Psoas muscle (tissue), 7 donors: ENCODE measurements at regions not wholly inside any gene's neighbourhood (a gene's known extent, or its start where the extent isn't known, plus 50 kb on each side); places are given as distances from the start of the nearest gene placed in this dataset.

Experiments
- ATAC-seq, 4 donors: fragments of 200-7000 bp; cut with Tn5 transposase; one replicate each; pipeline ENCODE4 v1.9.1; 2020; ENCODE audit warnings: moderate library complexity in 3 of 4, mild to moderate bottlenecking in 2 of 4
- DNase-seq, 2 donors: peaks; one replicate each; pipeline ENCODE4 v3.0.0-alpha.2; 2020
- H3K27ac ChIP-seq: fragments of 200-600 bp; one replicate; pipeline ENCODE4 v1.8.0; 2022
- H3K27me3 ChIP-seq, 3 donors: fragments of 200-600 bp in 1 of 3; one replicate each; pipeline versions ENCODE4 v1.6.1 to v1.8.0; 2013 to 2022; ENCODE audit warnings: low read length in 2 of 3, mild to moderate bottlenecking in 2 of 3, moderate library complexity in 1 of 3; ENCODE audit not compliant: insufficient read depth in 3 of 3
- H3K36me3 ChIP-seq, 2 donors: fragments of 200-600 bp in 1 of 2; one replicate each; pipeline versions ENCODE4 v1.6.1 to v1.8.0; 2013 to 2022; ENCODE audit warnings: low read depth in 1 of 2, mild to moderate bottlenecking in 1 of 2, moderate library complexity in 1 of 2; ENCODE audit not compliant: insufficient read depth in 1 of 2
- H3K4me1 ChIP-seq: fragments of 200-600 bp; one replicate; pipeline ENCODE4 v1.8.0; 2022
- H3K4me3 ChIP-seq: fragments of 200-600 bp; one replicate; pipeline ENCODE4 v1.8.0; 2022; ENCODE audit warnings: mild to moderate bottlenecking
- H3K9me3 ChIP-seq: fragments of 200-600 bp; one replicate; pipeline ENCODE4 v1.8.0; 2022
- WGBS, 3 donors: extraction: QIAGEN DNeasy Blood & Tissue Kit; methylation state at CpG; one replicate each; pipeline versions ENCODE4 v1.1.6 to v1.1.7; 2013; 5-methylcytosine and 5-hydroxymethylcytosine counted together
- intact Hi-C, 2 donors: fragments of 100-400 bp; cut with DNase I; formaldehyde crosslinking; loops; one replicate each; pipeline versions ENCODE4 v1.11.0 to v1.14.2; 2022
- TF ChIP-seq, protein P1 (sequence below): fragments of 200-600 bp; IDR thresholded peaks from one replicate; pipeline ENCODE4 v1.8.0; 2022; ENCODE audit warnings: antibody characterized with exemption
- donor health status: healthy with polysubstance abuse.
- donor health status: DM: no; HTN: no; CAD: no; lungs with moderate emphysema.
- donor health status: Bipolar disorder and iron deficiency.
- donor health status: healthy.
- donor health status: DM: yes; HTN: yes; CAD: no.
- donor health status: DM: no; HTN: no; CAD: no.
- donor health status: DM: yes; HTN: yes; CAD: no.

DNA sequence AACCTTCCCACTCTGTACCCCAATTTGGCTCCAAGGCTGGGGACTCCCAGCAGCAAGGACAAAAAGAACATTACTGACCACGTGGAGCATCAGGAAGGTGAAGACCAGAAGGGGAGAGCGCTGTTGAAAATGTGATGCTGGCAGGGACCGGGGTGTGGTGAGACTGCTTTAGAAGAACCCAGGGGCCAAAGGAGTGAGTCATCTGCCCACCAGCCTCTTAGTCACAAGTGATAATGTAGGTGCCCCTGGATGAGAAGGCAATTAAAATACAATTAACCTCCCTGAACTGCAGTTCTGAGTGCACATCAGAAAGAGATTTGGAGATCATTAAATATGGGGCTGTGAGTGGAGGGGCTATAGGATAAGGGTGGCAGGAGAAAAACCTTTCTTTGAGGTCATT is 366.6 kb upstream of the CCL2 start:
- intact Hi-C loops, result no loop called here
- TF ChIP-seq, protein P1, sequence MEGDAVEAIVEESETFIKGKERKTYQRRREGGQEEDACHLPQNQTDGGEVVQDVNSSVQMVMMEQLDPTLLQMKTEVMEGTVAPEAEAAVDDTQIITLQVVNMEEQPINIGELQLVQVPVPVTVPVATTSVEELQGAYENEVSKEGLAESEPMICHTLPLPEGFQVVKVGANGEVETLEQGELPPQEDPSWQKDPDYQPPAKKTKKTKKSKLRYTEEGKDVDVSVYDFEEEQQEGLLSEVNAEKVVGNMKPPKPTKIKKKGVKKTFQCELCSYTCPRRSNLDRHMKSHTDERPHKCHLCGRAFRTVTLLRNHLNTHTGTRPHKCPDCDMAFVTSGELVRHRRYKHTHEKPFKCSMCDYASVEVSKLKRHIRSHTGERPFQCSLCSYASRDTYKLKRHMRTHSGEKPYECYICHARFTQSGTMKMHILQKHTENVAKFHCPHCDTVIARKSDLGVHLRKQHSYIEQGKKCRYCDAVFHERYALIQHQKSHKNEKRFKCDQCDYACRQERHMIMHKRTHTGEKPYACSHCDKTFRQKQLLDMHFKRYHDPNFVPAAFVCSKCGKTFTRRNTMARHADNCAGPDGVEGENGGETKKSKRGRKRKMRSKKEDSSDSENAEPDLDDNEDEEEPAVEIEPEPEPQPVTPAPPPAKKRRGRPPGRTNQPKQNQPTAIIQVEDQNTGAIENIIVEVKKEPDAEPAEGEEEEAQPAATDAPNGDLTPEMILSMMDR, result no peak
- H3K9me3 ChIP-seq, result no peaks in the 10 kb centered on the region
- DNase-seq (no peak), ATAC-seq (no peak)
- no peaks in the 10 kb centered on the region for H3K36me3 ChIP-seq
- no peaks in the 10 kb centered on the region for H3K4me1 ChIP-seq
- no peak overlapping the region for H3K27ac ChIP-seq
- H3K27me3 ChIP-seq, result no peaks in the 10 kb centered on the region
- 40 to 69% (median 51%) methylated on average over 3 of the region's 3 CpGs for WGBS, 3 donors
- H3K4me3 ChIP-seq, result no peak overlapping the region

DNA sequence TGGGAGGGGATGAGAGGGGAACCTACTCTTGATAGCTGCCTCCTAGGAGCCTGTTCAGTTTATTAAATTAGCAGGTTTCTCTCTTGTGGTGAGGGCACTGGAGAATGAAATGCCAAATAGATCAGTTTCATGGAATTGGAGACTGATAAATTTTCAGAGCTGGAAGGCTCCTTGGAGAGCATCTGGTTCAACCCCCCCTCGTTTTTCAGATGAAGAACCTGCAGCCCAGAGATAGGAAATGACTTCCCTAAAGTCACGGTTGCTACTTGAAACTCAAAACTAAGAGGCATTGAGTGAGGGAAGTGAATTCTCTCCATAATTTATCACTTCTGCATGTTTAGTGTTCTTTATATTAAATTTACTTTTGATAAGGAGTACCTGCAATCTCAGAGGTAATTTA is 366.0 kb upstream of the CCL2 start:
- Histone ChIP-seq H3K27ac (no peak overlapping the region), H3K27me3 (peaks cover 0 to 3% (median 0%) of the 10 kb centered on the region in 3 donors), H3K4me1 (no peaks in the 10 kb centered on the region), H3K9me3 (no peaks in the 10 kb centered on the region), H3K36me3 (no peaks in the 10 kb centered on the region), H3K4me3 (no peak overlapping the region)
- TF ChIP-seq, protein P1, result no peak
- ATAC-seq (no peak), DNase-seq (no peak)
- WGBS, 3 donors, result 20 to 21% (median 21%) methylated on average over 2 of the region's 2 CpGs
- intact Hi-C loops, result no loop called here

DNA sequence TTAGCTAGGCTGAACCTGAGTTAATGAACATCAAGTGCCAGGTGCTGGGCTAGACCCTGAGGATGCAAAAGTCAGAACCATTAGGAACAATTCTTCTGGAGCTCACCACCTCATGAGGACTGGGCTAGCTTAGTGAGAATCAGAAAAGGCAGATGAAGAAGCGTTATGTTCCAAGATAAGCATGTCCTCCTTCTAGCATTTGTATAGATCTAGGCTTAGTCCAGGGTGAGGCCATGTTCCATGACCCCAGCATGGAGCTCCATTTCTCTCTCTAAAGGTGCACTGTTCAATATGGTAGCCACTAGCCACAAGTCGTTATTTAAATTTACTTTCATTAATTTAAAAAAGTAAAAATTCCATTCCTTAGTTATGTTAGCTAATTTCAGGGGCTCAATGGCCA is 365.3 kb upstream of the CCL2 start:
- DNase-seq, result no peak
- Histone ChIP-seq H3K36me3 (no peaks in the 10 kb centered on the region), H3K9me3 (no peaks in the 10 kb centered on the region), H3K27ac (no peak overlapping the region), H3K27me3 (peaks cover 0 to 3% (median 0%) of the 10 kb centered on the region in 3 donors), H3K4me1 (no peaks in the 10 kb centered on the region), H3K4me3 (no peak overlapping the region)
- no peak for ATAC-seq
- intact Hi-C loops, result no loop called here
- WGBS, 3 donors, result 76 to 87% (median 82%) methylated on average over 2 of the region's 2 CpGs
- TF ChIP-seq, protein P1, result no peak

DNA sequence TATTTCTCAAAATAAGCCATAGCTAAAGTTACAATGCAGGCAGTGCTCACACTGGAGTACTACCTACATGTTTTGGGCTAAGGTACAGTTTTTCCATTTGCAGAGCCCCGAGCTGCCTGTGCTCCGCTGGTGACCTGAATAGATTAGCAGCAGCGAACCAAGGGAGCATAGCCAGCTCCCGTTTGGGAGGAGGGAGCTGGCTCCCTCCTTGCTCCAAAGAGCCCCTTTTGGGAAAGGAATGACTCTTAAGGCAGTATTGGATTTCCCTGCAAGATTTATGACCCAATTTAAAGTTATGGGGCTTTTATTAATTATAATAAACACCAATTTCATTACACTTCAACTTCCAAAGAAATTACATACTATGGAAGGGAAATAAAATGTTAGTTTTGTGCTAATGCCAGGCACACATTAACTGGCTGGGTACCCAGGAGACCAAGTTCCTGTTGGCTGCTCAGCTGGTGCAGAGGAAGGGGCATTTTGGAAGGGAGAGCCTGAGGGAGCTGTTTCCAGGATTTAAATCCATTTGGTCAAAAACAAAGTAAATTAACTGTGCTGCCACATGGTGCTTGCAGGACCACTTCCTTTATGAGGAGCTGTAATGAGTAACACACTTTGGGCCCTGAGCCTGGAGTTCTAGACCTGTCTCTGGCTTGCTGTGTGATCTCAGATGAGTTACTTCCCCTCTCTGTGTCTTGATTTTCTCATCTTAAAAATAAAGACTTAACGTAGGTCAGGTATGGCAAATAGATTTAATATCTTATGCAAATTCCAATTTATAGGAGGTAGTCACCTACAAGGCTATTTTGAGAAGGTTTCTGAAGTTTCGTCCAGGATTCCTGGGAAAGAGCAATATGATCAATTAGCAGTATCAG is 362.1 kb upstream of the CCL2 start:
- TF ChIP-seq, protein P1, result no peak
- Histone ChIP-seq H3K27me3 (peaks cover 0 to 3% (median 0%) of the 10 kb centered on the region in 3 donors), H3K4me1 (no peaks in the 10 kb centered on the region), H3K36me3 (no peaks in the 10 kb centered on the region), H3K4me3 (no peak overlapping the region), H3K27ac (no peak overlapping the region), H3K9me3 (no peaks in the 10 kb centered on the region)
- intact Hi-C loops, result no loop called here
- WGBS, 3 donors, result 31 to 32% (median 31%) methylated on average over 6 of the region's 6 CpGs
- no peak for DNase-seq
- no peak for ATAC-seq
